ENCODE measurements at regions not wholly inside any gene's neighbourhood (a gene's known extent, or its start where the extent isn't known, plus 50 kb on each side); places are given as distances from the start of the nearest gene placed in this dataset.

DNA sequence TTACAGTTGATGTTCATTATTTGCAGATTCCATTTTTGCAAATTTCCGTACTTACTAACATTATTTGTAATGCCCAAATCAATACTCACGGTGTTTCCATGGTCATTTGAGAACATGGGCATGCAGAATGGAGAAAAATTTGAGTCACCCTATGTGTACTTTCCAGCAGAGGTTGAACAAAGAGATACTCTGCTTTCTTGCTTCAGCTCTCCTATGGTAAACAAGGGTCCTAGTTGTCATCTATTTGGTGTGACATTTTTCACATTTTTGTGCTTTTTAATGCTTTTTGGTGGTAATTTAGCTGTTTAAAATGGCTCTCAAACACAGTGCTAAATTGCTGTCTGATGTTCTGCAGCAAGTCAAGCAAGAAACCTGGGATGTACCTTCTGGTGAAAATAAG lies 444.4 kb upstream of the CELF4 start:
- no peak for DNase-seq (ENCODE audit: low read depth)

DNA sequence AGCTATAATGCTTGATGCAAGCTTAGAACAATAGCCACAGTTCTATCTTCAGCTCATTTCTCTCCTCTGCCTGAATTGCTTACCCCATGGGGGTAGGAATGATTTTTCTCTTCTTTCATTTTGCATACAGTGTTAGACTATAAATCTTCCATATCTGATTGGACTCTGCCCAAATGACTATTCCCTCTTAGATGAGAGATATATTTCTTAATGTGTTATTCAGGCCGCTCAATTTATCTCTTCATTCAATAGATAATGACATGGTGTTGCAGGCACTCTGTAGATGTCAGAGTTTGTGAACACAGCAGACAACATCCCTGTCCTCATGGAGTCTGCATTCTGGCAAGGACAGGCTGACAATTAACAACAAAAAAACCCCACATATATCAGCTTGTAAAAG lies 443.7 kb upstream of the CELF4 start:
- no peak for DNase-seq (ENCODE audit: low read depth)

DNA sequence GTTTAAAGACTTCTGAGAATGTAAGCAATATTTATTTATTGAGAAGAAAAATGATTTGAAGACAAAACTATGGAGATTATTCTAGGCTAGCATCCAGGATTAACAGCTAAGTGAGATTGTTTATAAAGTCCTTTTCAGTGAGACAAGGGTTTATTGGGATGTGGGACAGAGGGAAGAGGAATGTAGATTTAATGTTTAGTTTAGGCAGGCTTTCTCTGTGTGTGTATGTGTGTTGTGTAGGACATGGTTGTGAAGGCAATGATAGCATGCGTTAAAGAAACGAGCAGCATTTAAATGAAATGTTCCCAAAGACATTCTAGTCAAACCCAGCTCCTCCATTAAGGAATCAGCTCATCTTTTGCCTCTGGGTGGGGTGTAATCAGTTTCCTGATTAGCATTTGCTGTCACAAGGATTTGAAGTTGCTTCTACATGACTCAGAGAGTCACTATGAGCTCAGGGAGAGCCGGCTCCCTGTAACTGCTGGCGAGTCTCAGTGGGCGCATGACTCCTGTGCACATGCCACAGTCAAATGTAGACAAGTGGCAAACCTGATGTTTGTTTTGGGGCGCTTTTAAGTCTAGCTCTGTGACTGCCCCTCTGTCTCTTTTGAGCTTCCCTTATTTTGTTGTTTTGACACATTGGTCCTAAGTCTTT lies 442.2 kb upstream of the CELF4 start:
- DNase-seq (ENCODE audit: low read depth), result no peak

DNA sequence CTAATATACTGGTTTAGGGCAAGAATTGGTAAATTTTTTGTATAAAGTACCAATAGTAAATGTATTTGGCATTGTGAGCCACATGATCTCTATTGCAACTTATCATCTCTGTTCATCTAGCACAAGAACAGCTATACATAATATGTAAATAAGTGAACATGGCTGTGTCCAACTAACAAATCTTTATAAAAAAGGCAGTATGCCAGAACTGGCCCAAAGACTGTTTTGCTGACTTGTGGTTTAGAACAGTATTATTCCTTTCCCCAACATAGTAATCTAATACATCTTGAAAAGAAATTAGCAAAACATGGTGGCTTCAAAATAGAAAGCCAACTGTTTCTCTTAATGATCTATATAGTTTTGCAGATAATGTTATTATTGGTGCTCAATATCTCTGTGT lies 441.4 kb upstream of the CELF4 start:
- DNase-seq (ENCODE audit: low read depth), result no peak

DNA sequence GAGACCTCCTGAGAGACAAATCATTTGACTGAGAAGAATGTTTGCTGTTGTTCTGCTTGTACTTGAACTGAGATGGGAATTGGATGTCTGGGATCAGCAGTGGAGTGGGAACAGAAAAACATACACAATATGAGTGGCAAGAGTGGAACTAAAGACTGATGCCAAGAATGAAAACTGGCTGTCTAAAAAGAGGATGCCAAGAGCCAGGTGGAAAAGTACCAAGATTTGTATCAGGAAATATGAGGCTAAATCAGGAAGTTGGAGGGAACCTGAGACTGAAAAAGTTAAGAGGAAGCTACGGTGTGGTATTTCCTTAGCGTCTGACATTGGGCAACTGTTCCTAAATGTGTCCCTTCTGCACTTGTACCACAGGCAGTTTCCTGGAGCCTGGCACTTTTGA lies 440.9 kb upstream of the CELF4 start:
- DNase-seq (ENCODE audit: low read depth), result no peak

DNA sequence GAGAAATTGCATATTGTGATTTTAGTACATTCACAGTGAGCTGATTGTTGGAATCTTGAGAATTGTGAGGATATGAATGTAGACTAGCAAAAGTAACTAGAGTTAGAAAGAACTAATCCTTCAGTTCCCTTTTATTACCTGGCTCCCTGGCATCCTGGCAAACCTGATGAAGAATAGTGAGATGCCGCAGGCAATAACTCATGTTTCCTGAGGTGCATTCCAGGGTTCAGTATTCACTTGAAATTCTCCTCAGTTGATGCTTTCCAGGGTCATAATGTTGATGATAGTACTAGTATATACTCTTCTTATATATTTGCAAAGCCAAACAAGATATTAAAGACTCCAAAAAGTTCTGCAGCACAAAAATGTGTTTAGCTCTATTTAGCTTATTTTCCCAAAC lies 432.1 kb upstream of the CELF4 start:
- no peak for DNase-seq (ENCODE audit: low read depth)

DNA sequence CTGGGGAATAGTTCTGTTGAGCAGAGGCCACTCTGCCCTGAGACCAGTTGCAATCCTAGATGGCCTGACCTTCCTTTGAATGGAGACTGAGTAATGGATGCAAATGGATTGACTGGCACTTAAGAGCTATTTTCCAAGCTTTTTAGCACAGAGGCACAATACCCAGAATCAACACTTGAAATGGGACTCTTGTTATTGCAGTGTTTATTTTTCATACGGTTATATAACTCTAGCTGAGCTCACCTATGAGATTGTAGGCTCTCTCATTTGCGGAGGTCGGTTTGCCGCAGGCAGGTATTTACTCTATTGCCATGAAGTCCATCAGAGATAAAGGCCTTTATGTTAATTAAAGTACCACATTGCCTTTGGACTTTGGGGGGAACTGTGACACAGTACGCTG lies 422.3 kb upstream of the CELF4 start:
- DNase-seq (ENCODE audit: low read depth), result no peak

DNA sequence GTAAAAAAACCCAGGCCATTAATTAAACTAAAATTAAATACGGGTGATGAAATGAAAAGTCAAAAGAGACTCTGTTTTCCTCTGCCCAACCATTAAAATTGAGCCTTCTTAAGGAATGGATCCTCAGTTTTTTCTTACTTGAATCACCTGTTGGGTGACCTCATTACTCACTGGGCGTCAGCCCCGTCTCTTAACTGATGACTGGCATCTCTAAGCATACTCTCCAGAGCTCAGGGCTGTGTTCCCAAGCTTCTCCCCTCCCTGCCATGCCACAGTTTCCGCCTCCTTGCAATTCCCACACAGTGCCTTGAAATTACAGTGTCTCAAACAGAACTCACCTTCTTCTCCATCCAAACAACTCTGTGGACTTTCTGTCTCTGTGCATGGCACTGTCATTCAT lies 421.1 kb upstream of the CELF4 start:
- no peak for DNase-seq (ENCODE audit: low read depth)

DNA sequence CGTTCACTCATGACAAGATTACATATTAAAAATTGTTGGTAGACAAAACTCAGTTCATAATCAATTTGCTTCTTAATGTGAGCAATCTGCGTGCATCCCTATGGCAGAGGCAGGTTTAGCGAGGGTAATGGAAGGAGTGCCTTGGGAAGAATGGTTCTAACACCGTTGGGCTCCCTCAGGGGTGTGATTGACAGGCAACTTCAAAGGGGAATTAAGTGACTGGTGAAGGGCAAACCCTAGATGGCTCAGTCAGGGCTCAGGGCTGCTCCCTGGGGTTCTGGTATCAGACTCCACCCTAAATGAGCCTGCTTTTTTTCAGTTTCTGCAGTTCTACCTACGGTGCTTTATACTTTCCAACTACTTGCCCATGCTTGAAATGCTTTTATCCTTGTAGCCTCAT lies 419.5 kb upstream of the CELF4 start:
- DNase-seq (ENCODE audit: low read depth), result no peak

DNA sequence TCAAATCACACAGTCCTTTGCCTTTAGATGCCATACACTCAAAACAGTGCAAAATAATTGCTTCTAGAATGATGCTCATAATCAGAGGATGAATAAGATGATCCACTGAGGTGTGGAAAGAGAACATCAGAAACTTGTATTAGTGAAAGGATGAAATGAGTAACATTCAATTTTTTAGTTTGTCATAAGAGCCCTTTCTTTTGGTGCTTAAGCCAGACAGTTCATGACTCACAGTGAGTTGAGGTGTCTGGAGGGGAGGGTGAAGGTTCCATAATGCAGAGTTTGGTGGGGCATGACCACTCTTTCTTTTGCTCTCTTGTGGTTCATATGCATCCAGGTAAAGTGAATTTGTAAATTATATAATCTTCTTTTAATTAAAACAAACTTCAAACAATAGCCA lies 415.0 kb upstream of the CELF4 start:
- DNase-seq (ENCODE audit: low read depth), result no peak

DNA sequence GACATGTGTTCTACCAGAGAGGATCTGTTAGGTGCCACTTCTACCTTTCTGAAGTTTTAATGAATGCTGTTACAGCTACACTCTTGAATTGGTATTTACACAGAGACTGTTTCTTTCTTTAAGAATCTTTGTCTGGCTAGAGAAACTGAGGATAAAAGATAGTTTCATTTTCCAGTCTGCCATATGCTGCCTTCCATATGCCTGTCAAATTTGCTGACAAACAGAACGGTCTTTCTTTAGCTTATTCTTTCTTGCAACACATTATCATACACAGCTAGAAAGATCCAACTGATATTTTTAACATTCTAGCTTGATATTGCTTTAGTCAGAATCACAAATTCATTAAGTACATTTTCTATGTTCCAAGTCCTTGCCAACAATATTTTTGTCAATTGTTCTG lies 409.8 kb upstream of the CELF4 start:
- no peak for DNase-seq (ENCODE audit: low read depth)

DNA sequence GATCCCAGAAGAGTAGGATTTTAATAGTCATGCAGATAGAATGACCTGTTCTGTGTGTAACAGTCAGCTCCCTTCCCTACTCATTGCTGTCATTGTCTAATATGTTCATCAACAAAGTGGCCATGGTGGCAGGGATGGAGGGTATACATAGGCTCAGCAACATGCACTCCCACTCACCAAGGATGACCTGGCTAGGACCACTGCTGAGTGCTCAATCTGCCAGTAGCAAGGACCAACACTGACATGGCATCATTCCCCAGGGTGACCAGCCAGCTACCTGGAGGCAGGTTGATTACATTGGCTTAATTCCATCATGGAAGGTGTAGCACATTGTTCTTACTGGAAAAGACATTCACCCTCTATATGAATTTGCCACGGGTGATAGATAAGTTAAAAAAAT lies 401.7 kb upstream of the CELF4 start:
- no peak for DNase-seq (ENCODE audit: low read depth)

DNA sequence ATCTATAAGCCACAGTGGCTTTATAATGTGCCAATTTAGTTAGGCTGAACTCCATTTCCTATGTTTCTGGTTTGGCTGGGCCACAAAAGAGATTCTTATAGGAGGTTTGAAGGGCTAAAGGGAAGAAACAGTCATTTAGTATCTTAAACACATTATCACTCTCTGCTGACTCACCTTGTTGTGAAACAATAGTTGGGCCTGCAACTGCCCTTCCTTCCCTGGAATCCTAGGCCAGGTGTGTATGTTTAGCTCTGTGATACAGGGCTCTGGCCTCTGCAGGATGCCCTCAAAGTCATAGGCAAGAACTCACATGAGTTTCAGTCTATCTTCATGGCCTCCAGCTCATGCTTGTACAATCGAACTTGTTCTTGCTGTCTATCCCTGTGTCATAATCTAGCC lies 400.0 kb upstream of the CELF4 start:
- DNase-seq (ENCODE audit: low read depth), result no peak

DNA sequence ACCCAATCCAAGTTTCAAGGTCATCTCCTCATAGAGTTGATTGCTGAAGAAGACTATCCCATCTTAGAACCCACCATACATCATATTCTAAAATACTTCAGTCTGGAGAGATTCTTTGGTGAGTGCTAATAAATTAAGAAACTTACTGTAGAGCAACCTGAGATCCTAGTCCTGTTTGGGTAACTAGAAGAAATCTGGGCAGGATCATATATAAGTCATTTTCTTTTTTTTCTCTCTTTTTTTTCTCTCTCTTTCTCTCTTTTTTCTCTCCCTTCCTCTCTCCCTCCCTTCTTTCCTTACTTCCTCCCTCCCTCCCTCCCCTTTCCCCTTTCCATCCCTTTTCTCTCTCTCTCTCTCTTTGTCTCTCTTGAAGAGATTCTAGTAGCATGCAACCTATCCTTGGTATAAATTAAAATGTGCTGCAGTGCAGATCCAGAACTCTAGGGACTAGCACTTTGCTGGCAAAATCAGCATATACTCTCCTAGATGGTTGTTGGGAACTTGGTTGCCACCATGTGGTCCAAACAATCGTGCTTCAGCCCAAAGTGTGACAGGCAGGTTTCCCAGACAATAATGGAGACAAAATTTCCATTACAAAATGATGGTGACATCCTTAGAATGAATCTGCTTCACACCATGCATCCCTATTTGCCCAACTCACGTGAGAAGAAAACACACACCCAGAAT lies 399.4 kb upstream of the CELF4 start:
- no peak for DNase-seq (ENCODE audit: low read depth)

DNA sequence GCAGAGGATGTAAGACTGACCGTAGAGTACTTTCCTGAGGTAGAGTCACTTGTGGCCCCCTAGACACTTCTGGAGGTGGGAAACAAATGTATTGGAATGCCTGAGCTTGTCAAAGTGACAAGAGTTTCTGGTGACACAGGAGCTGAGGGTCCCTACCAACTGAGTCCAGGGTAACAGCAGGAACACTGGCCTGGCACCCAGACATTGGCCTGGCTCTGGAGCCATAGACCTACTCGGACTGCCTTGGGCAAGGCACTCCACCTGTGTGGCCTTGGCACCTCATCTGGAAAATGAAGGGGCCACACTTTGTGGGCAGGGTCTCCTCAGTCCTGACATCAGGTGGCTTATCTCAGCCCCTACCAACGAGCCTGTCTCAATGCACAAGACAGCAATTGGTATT lies 398.2 kb upstream of the CELF4 start:
- no peak for DNase-seq (ENCODE audit: low read depth)

DNA sequence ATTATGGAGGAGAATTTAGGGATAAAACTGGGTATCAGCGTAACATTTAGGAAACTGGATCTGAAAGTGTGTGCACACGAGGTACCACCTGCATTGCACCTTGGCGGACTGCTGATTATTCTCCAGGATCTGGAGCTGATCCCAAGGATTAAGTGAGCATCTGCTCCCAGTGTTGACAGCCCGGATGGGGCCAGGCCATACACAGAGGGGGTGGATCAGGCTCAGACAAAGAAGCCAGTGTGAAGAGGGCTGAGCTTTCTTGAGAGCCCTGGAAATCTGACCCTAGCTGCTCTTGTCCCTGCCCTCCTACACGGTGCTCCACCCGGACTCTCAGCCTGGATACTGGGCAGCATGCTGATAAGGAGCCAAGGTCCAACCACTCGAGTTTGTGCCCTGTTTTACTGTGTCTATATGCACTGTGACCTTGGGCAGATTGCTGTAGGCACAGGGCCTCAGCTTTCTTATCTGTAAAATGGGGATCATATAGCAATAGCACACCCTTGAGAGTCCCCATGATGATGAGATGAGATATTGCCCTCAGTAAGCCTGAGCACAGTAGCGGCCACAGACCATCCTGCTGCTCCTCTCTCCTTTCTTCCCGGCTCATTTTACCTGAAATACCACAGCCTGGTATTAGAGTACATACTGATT lies 396.8 kb upstream of the CELF4 start:
- DNase-seq (ENCODE audit: low read depth), result no peak

DNA sequence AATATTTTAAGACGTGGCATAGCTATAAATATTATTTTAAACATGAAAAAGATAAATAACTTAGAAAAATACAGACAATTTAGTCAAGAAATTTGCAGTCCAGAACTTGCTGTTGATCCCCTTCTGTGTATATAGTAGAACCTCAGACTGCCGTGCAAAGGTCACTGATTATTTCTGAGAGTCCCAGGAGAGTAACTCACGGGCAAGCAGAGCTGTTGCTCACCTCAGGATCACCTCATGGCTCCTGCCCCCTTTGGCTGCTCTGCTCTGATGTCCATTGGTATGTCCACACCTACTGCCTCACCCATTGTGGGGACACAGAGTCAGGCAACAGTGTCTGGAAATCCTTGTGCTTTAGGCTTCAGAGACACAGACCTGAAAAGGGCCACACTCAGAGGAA lies 392.9 kb upstream of the CELF4 start:
- DNase-seq (ENCODE audit: low read depth), result no peak

DNA sequence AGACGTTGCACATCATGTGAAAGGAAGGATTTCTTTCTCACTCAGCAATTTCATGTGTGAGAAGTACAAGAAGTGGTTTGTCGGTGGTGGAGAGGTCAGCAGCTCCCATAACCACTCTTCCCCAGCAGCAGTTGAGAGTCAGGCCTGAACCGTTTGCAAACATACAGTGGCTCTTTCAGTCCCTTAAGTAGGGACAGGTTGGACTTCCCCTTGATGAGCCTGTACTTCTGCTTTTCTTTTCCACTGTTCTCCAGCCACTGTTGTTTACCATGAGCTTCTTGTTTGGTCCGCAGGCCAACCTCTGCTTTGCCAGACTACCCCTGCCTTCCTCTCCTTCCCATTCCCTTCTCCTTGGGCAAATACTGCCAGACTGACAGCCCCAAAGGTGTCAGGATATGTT lies 391.3 kb upstream of the CELF4 start:
- DNase-seq (ENCODE audit: low read depth), result no peak

DNA sequence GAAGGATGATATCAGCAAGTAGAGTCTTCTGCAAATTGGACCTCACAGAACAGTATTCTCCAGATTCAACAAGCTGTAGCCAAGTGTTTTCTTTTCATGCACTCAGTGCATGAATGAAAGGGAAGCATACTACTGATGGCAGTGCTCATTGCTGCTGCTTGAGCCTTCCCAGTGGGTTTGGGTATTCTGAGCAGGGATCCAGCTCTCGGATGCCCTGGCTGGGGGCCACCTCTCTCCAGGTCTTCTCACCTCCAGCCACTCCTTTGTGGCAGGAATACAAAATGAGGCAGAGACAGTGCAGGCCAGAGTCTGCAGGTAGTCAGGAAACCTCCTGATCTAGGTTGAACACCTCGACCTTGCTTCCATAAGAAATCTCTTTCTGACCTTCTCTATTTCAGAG lies 390.4 kb upstream of the CELF4 start:
- DNase-seq (ENCODE audit: low read depth), result no peak

DNA sequence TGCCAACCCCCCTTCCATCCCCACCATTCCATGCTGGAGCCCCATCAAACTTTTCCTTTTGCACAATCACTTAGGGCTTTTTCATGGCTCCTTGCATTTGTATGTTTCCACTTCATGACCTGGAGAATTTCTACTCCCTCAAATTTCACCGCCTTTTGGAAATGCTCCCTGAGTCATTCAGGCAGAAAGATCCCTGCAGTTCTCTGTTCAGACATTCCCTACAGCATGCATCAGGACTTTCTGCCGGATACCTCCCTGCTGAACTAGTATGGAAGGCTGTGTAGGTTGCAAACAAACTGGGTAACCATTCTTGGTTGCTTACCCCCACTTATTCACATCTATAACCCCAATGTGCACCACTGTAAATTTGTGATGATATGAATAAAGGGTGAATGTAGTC lies 389.6 kb upstream of the CELF4 start:
- no peak for DNase-seq (ENCODE audit: low read depth)

DNA sequence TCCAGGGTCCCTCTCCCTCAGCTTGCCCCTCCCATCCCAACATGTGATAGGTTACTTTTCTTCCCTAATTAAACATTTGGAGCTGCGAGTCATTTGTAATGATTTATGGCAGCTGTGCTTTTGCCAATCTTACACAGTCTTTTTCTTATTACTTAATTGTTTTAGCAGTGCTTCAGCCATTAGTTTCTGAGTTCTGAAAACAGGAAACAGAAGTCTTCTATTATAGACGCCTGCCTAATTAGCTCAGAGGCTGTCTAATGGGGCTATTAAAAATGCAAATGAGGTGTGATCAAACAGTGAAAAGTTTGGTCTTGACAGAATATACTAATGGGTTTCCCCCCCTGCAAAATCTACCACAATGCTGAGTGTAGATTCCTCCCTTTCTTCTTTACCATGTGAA lies 388.3 kb upstream of the CELF4 start:
- DNase-seq (ENCODE audit: low read depth), result no peak

DNA sequence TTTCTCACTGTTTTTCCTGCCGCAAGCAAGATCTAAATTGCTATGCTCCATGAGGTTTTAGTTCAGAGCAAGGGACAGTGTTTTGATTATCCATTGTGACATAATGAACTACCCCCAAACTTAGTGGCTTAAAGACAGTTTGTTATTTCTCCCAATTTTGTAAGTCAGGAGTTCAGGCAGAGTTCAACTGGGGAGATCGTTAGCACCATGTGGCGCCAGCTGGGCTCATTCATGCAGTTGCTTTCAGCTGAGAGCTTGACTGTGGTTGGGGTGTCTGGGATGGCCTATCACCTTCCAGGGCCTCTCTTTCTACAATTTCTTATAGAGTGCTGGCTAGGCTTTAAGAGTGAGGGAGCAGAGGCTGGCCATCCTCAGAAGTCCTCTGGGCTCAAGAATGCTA lies 382.9 kb upstream of the CELF4 start:
- DNase-seq (ENCODE audit: low read depth), result no peak

DNA sequence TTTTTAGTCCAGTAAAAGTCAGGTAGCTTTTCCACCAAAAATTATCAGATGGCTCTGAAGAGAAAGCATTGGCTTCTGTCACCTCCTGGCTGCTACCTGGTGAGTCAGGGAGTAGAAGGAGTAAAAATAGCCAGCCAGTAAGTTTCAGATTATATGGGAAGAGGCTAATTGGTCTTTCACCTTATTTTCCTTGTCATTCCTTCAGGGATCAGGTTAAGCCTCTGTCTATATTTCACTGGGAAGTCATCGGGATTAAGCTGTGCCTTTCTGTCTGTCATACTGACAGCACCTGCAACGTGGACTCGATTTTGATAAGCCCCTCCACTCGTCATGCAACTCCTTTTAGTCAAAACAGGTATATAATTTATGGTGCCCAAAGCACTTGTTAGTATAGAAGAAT lies 380.7 kb upstream of the CELF4 start:
- no peak for DNase-seq (ENCODE audit: low read depth)

DNA sequence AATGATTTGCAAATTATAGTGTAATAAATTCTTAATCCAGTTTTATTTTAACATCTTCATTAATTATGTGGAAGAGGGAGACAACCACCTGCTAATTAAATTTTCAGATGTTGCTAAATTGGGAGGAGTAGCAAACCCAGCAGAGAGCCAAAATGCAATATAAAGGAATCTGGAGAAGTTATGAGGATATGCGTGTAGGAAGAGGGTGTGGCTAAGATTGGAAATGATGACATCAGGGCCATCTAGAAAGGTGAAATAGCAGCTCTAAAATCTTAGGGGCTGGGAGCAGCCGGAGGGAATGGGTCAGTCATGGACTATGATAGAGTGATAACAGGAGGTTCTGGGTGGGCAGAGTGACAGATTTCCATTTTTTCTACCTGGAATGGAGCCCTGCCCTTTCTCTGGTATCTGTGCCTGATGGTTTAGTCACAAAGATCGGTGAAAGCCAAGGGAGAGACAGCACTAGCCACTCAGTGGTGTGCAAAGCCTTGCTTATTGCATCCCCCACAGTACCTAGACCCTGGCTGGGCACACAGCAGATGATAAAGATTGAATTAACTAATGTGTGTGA lies 379.2 kb upstream of the CELF4 start:
- DNase-seq (ENCODE audit: low read depth), result no peak

All from non-pigmented ciliary epithelial cell (primary cell).